NCI-H2171 treated with DMSO at 0.1 percent for 48 hours (cell line): ENCODE measurements at regions not wholly inside any gene's neighbourhood (a gene's known extent, or its start where the extent isn't known, plus 50 kb on each side); places are given as distances from the start of the nearest gene placed in this dataset.

Experiments used
- DNase-seq: peaks from one replicate; lab custom pipeline; 2025; lab: John Stamatoyannopoulos, UW

DNA sequence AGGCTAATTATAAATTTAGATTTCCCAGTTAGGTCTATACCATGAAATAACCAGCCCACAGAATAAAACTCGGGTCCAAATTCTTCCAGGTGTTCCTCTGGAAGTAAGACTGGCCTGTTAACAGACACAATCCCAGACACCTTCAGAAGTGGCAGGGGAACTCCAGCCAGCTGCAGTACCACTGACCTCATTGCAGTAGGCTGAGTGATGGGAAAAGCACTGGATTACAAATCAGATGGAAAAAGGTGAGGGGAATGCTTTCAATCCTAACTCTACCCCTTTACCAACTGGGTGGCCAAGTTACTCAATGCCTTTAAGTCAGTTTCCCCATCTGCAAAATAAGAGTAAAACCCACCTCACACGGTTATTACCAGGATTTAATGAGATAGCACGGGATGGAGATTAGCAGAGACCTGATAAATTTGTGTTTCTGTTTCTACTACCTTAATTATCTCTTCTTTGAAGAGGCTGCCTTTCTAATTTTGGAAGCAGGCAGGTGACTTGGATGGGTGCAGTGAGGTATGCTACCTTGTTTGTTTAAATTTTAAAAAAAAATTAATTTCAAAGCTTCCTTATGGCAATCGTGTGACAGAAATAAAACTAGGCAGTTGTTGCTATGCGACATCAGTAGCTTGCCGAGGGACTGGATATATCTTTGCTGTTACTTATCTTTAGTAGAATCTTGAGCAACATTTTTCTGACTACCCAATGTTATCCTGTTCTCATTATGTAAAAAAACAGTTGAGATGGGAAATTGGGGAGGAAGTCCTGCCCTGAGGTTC lies 167.3 kb upstream of the GRIN2B start:
- no peak for DNase-seq

DNA sequence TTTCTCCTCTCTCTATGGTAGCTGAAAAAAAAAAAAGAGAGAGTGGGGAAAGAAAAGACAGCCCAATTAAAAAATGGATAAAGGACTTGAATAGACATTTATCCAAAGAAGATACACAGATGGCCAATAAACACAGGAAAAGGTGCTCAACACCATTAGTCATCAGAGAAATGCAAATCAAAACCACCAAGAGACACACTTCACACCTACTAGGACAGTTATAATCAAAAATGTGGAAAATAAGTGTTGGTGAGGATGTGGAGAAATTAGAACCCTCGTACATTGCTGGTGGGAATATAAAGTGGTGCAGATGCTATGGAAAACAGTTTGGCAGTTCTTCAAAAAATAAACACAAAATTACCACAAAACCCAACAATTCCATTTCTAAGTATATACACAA lies 172.4 kb upstream of the GRIN2B start:
- DNase-seq: no peak

DNA sequence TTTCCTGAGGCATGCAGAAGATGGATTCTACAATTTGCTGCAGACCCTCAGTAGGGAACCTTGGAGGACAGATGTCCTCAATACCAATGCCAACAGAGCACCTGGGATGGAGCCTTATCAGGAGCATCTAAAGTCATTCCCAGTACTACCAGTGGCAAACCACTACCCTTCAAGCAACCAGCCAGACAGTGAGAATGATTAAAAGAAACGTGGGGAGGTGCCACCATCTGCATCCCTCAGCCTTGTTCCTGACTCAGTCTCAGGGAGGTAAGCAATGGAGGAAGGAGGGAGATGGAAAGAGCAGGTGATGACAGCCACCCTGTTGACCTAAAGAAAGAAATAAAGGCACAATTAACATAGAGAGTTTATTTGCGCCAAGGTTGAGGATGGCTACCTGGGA lies 175.2 kb upstream of the GRIN2B start:
- no peak for DNase-seq

DNA sequence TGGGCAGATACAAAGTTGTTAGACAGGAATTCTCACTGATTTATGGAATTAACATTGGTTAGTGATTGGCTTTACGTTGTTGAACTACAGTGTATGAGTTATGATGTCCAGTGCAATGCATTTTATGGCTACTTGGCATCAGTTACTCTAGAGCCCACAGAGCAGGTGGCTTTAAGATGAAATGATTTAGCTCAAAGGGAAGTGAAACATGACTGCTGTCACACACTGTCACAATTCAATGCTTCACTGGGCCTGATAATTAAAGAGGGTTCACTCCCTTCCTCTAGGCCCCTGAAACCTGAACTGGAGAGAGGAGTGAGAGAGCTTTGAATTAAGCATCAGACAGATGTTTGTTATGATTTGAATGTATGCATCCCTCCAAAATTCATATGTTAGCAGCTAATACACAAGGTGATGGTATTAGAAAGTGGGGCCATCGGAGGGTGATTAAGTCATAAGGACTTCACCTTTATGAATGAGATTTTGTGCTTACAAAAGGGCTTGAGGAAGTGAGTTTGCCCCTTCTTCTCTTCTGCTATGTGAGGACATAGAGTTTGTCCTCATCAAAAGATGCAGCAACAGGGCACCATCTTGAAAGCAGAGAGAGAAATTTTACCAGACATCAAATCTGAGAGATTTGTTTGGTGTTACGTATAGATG lies 175.8 kb upstream of the GRIN2B start:
- no peak for DNase-seq

DNA sequence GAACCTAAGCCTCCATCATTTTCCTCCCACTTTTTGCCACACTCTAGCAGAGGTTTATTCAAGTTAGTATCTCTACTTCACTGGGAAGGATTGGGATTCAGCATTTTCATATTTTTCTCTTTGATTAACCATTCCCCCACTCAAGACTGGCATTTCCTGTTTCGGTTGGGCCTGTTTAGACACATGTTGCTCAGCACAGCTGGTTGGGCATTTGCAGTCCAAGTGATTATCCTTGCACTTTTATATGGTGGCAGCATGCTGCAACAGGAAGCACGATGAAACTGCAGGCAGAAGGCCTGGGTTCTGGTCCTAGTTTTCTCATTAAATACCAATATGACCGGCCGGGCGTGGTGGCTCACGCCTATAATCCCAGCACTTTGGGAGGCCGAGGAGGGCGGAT lies 182.9 kb upstream of the GRIN2B start:
- DNase-seq: no peak

DNA sequence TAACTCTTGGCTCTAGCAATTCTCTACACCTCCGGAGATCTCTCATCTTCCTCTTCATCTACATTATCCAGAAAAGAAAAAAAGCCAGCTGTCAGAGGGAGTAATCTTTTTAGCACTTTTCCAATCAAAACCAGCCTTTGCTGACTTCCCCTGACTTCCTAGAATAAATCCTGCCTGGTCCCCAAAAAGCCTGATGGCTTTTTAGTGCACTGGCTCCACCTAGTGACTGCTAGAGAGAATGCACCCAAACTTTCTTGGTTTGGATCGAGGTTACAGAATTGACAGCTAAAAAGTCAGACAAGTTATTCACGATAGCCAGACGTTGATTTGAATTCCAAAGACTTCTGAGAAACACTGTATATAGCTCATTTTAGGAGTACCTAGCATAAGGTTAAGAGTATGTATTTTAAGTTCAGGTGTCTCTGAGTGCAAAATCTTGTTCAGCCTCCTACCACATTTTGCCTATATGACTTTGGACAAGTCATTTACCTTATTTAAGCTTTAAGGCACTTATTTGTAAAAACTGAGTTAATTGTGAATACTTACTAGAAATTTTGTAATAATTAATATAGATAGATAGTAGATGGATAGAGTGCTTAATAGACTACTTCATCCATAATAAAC lies 185.7 kb upstream of the GRIN2B start:
- DNase-seq: peak; percentile 13

DNA sequence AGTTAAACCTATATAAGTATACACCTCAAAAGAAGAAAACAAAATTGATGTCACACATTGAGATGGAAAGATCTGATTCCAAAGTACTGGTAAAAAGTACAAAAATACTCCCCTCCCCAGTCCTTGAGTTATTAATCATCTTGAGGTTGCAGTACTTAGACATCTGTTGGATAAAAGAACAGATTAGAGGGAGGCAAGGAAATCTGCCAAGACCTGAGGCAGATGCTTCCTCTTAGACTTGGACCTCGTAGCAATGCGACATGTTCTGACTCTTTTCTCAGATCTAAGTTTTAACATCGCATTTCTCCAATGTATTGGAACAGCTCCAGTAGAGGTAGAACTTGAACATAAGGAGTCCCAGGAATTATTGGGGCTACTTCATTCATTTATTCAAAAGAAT lies 187.9 kb upstream of the GRIN2B start:
- no peak for DNase-seq

DNA sequence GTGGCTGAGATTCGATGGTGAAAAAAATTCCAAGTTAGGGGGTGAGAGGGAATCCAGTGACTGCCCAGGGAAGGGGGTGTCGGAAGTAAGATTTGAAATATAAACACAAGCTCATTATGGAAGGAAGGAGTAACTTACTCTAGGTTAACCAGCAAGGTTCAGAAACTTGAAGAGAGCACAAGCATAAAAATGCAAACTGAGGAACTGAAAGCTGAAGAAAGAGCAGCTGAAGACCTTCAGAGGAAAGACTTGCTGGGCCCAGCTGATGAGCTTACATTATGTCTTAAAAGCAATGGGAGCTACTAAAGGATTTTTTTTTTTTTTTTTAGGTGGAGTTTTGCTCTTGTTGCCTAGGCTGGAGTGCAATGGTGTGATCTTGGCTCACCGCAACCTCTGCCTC lies 189.7 kb upstream of the GRIN2B start:
- no peak for DNase-seq

DNA sequence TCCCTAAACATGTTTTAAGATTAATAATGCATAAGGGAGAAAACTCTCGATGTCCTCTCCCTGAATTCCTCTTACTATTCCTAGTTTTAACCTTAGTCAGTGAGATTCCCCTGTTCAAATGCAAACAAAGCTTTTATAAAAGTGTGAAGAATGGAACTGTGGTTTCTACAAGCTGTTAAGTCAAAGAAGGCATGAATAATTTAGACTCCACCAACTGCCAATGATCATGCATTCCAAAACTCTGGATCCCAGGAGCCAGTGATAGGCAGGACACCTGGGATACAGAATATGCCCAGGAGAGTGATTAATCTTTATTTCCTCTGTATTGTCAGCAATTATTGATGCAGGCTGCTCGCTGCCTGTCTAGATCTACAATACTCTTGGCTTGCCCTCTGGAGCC lies 190.3 kb upstream of the ATF7IP start:
- no peak for DNase-seq

DNA sequence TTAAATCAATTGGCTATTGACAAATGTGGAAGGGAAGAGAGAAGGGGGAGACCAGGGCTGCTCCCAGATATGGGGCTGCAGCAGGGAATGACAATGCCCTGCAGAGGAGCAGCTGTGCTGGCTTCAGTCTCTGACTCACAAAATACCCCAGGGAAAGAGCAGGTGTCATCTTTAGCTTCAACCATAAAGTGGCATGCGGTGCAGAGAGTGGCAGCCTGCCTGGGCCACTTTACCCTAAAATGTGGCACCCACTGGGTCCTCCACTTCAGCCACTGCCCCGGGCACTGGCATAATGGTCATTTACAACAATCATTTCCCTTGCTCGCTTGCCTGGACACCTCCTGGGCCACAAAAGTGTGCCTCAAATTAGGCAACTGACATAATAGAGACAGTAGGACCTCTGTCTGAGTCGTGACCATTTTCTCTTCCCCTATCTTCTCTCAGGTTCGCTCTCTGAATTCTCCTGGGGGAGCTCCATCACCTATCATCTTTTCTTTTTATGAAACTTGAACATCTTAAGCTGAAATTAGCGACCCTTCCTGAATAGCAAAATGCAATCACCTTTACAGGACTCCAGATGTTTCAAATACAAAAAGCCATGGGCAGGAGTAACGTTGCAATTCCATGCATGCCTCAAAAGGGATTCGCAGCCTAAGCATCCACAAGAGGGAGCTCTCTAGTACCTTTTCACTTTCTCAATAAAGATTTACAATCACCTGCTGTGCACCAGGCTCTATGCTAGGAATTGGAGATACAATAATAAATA lies 179.9 kb upstream of the ATF7IP start:
- DNase-seq: peak; percentile 40

DNA sequence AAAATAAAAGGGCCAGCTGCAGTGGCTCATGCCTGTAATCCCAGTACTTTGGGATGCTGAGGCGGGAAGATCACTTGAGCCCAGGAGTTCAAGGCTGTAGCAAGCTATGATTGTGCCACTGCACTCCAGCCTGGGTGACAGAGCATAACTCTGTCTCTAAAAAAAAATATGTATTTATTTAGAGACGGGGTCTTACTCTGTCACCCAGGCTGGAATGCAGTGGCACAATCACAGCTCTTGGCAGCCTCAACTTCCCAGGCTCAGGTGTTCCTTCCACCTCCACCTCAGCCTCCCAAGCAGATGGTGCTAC lies 179.3 kb upstream of the ATF7IP start:
- no peak for DNase-seq

DNA sequence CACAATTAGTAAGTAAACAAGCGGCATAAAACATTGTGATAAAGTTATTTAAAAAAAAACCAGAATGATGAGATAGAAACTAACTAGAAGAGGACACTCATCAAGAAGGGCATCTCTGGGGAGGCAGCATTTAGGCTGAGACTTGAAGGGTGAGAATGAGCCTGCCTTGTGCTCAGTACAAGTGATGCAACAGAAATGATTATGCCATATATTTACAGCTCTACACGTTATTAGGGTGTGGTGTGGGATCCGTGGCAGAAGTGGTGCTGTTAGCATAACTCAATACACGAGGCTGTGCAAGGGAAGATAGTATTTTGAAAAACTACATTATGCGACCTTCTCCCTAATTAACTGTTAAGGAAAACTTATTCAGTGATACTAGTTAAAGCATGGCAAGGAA lies 178.5 kb upstream of the ATF7IP start:
- DNase-seq: no peak

DNA sequence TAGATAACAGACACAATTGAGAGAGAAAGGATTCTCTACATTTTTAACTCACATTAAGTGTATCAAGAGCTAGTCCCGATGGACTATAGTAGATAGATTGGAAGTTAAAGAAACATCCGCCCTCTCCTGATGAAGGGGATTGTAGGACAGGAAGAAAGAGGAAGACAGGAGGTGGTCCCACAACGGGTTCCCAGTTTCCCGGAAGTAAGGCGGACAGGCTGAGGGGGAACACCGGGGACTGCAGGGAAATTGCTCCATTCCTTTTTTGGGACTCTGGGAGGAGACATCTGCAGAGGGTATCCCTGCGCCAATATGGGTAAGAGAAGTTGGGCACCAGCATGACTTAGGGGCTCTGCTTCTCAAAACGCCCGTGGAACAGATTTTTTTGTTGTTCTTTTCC lies 177.5 kb upstream of the ATF7IP start:
- DNase-seq: no peak

DNA sequence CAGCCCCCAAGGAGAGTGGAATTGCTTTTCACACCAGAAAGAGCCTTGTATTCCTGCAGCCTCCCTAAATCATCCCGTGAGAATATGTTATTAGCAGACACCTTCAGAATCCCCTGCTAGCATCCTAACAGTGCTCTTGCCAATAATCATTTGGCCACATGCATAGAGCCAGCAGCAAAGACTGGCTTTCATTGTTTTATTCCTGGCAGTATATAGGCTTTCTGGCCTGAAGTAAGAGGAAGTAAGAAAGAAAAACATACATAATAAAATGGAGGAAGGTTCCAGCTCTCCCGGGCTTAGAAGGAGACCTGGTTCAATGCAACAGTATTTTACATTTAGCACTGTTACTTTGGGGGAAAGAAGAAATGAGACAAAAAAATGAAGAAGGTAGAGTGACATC lies 176.7 kb upstream of the ATF7IP start:
- no peak for DNase-seq

DNA sequence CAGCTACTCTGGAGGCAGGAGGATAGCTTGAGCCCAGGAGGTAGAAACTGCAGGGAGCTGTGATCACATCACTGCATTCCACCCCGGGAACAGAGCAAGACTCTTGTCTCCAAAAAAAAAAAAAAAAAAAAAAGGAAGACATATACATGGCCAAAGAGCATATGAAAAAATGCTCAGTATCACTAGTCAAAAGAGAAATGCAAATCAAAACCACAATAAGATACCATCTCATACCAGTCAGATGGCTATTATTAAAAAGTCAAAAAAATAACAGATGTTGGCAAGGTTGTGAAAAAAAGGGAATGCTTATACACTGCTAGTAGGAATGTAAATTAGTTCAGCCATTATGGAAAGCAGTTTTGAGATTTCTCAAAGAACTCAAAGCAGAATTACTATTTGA lies 174.8 kb upstream of the ATF7IP start:
- DNase-seq: no peak

DNA sequence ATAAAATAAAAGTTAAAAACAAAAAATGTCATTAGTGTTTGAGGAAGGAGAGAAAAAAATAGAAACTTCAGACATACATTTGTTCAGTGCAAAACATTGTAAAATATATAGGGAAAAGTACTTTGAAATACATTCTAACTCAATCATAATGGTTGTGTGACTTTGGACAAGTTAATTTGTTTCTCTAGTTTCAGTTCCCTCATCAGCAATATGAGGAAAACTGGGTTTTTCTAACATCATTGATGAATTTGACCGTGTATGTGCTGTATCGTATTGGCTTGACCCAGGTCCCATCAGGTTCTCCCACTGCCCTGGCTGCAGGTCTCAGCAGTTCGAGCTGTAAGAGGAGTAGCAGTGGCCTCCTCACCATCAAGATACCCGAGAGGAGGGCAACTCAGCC lies 173.9 kb upstream of the ATF7IP start:
- DNase-seq: no peak

DNA sequence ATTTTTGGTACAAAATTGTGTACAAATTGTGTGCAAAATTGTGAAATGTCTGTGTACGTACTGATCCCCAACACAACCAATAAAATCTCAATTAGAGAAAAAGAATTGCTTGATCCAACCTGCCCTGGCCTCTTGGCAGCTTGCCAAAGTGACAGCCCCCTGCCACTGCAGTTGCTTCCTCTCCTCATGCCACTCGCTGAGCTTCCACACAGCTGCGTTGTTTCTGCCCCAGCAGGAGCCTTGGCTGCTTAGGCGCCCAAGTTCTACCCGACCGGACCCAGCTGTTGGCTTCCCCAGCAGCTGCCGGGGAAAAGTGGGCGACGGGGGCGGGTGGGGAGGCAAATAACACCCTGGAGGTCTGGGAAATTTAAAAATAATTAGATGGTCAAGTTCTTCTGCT lies 171.8 kb upstream of the ATF7IP start:
- DNase-seq: peak; percentile 39

DNA sequence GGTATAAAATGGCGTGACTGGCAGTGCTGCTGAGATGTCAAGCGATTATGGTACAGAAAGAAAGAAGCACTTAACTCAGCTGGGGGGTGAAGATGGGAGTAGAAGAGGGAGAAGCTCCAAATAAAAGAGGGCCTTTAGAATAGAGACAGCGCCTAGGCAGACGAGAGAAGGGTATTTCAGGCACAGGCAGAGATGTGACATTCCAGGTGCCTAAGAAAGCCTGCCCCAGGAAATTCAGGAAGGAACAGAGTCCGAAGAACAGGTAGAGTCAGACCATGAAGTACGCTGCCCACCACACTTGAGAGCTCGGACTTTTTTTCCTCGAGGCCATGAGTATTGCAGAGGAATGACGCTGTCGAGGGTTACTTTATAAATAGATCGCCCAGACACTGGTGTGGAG lies 170.9 kb upstream of the ATF7IP start:
- DNase-seq: no peak

DNA sequence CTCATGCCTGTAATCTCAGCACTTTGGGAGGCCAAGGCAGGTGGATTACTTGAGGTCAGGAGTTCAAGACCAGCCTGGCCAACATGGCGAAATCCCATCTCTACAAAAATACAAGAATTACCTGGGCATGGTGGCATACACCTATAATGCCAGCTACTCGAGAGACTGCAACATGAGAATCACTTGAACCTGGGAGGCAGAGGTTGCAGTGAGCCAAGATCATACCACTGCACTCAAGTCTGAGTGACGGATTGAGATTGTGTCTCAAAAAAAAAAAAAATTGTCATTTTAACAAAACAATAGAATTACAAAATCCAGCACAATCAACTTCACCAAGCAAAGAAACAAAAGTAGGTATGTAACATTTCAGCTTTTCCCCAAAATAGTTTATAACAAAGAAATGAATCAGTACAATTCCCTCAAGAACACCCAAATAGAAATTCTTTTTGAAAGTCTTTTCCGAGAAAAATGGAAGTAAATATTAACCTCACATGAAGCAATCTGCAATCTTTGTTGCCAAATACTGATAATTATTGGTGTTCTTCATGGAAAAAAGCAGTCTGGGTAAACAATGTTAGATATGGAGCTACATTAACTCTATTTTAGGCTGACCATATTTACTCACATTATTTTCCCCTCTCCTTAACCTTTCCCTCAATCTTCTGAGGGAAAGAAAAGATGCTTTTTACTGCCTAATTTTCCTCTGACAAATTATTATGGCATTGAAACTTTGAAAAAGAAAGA lies 165.9 kb upstream of the ATF7IP start:
- no peak for DNase-seq

DNA sequence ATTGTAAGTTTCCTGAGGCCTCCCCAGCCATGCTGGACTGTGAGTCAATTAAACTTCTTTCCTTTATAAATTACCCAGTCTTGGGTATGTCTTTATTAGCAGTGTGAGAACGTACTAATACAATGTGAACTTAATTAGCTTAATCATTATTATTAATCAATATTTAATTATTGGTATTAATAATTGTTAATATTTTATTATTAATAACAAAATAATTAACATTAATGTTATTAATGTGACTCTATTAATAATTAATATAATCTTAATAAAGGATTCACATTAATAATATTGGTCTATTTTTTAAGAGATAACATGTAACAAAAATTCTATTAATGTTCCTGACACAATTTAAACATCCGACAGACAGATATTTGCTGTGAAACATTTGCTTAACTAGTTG lies 164.9 kb upstream of the ATF7IP start:
- no peak for DNase-seq

DNA sequence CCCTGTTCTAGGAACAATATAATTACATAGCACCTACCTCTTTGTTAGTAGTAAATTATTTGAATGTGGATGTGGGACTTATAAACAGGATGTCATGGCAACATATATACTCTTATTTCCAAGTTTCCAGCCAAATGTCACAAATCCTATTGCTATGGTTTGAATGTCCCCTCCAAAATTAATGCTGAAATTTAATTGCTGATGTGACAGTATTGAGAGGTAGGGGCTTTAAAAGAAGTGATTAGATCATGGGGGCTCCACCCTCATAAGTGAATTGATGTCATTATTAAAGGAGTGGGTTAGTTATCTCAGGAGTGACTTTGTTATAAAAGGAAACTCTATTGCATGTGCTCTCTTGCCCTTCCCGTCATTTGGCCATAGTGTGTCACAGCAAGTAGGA lies 164.2 kb upstream of the ATF7IP start:
- no peak for DNase-seq

DNA sequence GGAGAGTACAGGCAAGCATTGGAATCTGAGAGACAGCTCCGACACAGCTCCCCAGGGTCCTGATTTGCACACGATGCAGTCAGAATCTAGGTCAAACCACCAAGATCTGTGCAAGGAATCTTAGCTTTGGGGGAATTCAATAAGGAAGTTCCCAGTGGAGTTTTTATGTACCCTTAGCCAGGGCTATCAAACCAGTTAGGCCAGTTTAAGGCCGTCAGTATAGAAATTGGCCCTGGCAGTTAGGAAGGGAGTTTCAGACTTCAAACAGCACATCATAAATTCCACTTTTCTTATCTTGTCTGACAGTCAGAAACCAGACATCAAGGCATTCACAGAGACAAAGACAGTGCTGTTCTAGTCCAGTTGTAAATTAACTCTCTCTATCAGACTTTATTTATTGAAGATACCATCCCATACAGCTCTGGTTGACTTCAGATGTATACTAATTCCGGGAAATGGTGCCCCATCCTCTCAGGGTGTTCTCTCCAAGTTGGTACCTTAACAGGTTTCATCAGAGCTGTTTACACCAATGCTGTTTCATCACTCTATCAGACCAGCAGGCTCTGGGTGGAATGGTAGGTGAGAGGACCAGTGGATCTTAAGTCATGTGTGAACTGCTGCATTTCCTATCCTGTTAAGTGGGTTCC lies 157.5 kb upstream of the ATF7IP start:
- DNase-seq: no peak
